ENCODE measurements at regions not wholly inside any gene's neighbourhood (a gene's known extent, or its start where the extent isn't known, plus 50 kb on each side); places are given as distances from the start of the nearest gene placed in this dataset.

DNA sequence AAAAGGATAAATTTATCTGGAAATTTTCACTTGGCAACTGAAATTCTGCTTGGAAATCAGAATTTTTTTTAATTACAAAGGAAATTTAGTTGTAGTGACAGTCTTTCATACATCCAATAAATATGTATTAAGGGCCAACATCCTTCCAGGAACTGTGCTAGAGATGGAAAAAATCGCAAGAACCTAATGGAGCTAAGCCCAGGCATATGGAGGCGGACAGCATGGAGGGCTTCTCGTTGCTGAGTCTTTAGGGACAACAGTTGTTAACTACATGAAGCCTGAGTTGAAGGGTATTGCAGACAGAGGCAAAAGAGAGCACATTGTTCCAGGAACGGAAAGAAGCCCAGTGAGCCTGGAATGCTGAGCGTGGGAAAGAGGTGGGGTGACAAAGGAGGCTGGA lies 208.9 kb downstream of the IBTK start (continued):
- TF ChIP-seq, protein P1, sequence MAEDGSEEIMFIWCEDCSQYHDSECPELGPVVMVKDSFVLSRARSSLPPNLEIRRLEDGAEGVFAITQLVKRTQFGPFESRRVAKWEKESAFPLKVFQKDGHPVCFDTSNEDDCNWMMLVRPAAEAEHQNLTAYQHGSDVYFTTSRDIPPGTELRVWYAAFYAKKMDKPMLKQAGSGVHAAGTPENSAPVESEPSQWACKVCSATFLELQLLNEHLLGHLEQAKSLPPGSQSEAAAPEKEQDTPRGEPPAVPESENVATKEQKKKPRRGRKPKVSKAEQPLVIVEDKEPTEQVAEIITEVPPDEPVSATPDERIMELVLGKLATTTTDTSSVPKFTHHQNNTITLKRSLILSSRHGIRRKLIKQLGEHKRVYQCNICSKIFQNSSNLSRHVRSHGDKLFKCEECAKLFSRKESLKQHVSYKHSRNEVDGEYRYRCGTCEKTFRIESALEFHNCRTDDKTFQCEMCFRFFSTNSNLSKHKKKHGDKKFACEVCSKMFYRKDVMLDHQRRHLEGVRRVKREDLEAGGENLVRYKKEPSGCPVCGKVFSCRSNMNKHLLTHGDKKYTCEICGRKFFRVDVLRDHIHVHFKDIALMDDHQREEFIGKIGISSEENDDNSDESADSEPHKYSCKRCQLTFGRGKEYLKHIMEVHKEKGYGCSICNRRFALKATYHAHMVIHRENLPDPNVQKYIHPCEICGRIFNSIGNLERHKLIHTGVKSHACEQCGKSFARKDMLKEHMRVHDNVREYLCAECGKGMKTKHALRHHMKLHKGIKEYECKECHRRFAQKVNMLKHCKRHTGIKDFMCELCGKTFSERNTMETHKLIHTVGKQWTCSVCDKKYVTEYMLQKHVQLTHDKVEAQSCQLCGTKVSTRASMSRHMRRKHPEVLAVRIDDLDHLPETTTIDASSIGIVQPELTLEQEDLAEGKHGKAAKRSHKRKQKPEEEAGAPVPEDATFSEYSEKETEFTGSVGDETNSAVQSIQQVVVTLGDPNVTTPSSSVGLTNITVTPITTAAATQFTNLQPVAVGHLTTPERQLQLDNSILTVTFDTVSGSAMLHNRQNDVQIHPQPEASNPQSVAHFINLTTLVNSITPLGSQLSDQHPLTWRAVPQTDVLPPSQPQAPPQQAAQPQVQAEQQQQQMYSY (CRISPR knock-in tag; IDR thresholded peaks at IDR 0.05) = no peak
- no peak for TF ChIP-seq FOXJ3 (CRISPR knock-in tag; IDR thresholded peaks at IDR 0.05; ENCODE audit: borderline replicate concordance)
- TF ChIP-seq, protein P2, sequence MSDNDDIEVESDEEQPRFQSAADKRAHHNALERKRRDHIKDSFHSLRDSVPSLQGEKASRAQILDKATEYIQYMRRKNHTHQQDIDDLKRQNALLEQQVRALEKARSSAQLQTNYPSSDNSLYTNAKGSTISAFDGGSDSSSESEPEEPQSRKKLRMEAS (CRISPR knock-in tag; IDR thresholded peaks at IDR 0.05) = no peak

DNA sequence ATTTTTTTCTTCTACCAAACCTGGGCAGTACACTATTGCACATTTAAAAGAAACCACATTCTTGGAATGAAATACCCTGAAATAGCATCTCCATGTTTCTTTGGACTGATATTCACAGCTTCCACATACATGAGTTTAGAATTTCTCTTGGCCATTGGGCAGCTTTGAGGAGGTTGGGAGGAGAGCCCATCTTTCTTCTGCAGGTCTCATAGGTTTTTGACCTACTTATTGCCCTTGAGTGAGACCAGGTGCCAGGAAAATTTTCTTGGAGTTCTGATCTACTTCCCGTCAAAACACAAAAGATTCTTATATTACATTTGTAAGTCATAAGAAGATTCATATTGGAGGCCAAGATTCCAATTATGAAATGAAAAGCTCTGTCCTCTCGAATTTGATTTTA lies 212.0 kb downstream of the IBTK start:
- Mint-ChIP-seq H3K27me3 (ENCODE audit: low read depth) (no peaks in the 10 kb centered on the region), H3K4me1 (no peaks in the 10 kb centered on the region), H3K9me3 (no peaks in the 10 kb centered on the region), H3K27ac (no peak overlapping the region), H3K36me3 (no peaks in the 10 kb centered on the region), H3K4me3 (no peak overlapping the region)
- TF ChIP-seq, protein P3, sequence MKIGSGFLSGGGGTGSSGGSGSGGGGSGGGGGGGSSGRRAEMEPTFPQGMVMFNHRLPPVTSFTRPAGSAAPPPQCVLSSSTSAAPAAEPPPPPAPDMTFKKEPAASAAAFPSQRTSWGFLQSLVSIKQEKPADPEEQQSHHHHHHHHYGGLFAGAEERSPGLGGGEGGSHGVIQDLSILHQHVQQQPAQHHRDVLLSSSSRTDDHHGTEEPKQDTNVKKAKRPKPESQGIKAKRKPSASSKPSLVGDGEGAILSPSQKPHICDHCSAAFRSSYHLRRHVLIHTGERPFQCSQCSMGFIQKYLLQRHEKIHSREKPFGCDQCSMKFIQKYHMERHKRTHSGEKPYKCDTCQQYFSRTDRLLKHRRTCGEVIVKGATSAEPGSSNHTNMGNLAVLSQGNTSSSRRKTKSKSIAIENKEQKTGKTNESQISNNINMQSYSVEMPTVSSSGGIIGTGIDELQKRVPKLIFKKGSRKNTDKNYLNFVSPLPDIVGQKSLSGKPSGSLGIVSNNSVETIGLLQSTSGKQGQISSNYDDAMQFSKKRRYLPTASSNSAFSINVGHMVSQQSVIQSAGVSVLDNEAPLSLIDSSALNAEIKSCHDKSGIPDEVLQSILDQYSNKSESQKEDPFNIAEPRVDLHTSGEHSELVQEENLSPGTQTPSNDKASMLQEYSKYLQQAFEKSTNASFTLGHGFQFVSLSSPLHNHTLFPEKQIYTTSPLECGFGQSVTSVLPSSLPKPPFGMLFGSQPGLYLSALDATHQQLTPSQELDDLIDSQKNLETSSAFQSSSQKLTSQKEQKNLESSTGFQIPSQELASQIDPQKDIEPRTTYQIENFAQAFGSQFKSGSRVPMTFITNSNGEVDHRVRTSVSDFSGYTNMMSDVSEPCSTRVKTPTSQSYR (CRISPR knock-in tag; IDR thresholded peaks at IDR 0.05) = no peak
- TF ChIP-seq, protein P4, sequence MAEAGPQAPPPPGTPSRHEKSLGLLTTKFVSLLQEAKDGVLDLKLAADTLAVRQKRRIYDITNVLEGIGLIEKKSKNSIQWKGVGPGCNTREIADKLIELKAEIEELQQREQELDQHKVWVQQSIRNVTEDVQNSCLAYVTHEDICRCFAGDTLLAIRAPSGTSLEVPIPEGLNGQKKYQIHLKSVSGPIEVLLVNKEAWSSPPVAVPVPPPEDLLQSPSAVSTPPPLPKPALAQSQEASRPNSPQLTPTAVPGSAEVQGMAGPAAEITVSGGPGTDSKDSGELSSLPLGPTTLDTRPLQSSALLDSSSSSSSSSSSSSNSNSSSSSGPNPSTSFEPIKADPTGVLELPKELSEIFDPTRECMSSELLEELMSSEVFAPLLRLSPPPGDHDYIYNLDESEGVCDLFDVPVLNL (CRISPR knock-in tag; IDR thresholded peaks at IDR 0.05; ENCODE audit: borderline replicate concordance, low read depth) = no peak
- TF ChIP-seq CREB1 (CRISPR knock-in tag; IDR thresholded peaks at IDR 0.05) (no peak), PRRX2 (CRISPR knock-in tag; IDR thresholded peaks at IDR 0.05) (no peak), GRHL2 (CRISPR knock-in tag; IDR thresholded peaks at IDR 0.05; ENCODE audit: insufficient replicate concordance, severe bottlenecking) (no peak), TEAD1 (CRISPR knock-in tag; IDR thresholded peaks at IDR 0.05) (no peak), OVOL2 (CRISPR knock-in tag; IDR thresholded peaks at IDR 0.05; ENCODE audit: borderline replicate concordance) (no peak)
- TF ChIP-seq, protein P5, sequence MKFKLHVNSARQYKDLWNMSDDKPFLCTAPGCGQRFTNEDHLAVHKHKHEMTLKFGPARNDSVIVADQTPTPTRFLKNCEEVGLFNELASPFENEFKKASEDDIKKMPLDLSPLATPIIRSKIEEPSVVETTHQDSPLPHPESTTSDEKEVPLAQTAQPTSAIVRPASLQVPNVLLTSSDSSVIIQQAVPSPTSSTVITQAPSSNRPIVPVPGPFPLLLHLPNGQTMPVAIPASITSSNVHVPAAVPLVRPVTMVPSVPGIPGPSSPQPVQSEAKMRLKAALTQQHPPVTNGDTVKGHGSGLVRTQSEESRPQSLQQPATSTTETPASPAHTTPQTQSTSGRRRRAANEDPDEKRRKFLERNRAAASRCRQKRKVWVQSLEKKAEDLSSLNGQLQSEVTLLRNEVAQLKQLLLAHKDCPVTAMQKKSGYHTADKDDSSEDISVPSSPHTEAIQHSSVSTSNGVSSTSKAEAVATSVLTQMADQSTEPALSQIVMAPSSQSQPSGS (CRISPR knock-in tag; IDR thresholded peaks at IDR 0.05; ENCODE audit: borderline replicate concordance, low read depth) = no peak
- TF ChIP-seq, protein P6, sequence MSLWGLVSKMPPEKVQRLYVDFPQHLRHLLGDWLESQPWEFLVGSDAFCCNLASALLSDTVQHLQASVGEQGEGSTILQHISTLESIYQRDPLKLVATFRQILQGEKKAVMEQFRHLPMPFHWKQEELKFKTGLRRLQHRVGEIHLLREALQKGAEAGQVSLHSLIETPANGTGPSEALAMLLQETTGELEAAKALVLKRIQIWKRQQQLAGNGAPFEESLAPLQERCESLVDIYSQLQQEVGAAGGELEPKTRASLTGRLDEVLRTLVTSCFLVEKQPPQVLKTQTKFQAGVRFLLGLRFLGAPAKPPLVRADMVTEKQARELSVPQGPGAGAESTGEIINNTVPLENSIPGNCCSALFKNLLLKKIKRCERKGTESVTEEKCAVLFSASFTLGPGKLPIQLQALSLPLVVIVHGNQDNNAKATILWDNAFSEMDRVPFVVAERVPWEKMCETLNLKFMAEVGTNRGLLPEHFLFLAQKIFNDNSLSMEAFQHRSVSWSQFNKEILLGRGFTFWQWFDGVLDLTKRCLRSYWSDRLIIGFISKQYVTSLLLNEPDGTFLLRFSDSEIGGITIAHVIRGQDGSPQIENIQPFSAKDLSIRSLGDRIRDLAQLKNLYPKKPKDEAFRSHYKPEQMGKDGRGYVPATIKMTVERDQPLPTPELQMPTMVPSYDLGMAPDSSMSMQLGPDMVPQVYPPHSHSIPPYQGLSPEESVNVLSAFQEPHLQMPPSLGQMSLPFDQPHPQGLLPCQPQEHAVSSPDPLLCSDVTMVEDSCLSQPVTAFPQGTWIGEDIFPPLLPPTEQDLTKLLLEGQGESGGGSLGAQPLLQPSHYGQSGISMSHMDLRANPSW (CRISPR knock-in tag; conservative IDR thresholded peaks at IDR 0.05; ENCODE audit: low read depth) = no peak
- ChIA-PET CTCF (no interaction called here), POLR2A (no interaction called here)
- ATAC-seq (no peak), DNase-seq (ENCODE audit: low spot score) (no peak)

Measured in WTC11 (cell line).